ENCODE measurements at regions not wholly inside any gene's neighbourhood (a gene's known extent, or its start where the extent isn't known, plus 50 kb on each side); places are given as distances from the start of the nearest gene placed in this dataset.

- TF ChIP-seq, protein P1, sequence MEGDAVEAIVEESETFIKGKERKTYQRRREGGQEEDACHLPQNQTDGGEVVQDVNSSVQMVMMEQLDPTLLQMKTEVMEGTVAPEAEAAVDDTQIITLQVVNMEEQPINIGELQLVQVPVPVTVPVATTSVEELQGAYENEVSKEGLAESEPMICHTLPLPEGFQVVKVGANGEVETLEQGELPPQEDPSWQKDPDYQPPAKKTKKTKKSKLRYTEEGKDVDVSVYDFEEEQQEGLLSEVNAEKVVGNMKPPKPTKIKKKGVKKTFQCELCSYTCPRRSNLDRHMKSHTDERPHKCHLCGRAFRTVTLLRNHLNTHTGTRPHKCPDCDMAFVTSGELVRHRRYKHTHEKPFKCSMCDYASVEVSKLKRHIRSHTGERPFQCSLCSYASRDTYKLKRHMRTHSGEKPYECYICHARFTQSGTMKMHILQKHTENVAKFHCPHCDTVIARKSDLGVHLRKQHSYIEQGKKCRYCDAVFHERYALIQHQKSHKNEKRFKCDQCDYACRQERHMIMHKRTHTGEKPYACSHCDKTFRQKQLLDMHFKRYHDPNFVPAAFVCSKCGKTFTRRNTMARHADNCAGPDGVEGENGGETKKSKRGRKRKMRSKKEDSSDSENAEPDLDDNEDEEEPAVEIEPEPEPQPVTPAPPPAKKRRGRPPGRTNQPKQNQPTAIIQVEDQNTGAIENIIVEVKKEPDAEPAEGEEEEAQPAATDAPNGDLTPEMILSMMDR (IDR thresholded peaks at IDR 0.05), result no peak
- TF ChIP-seq POLR2A (IDR thresholded peaks at IDR 0.05), result no peak
Observed at GRCh38 chr2:145481334-145481922, 961.5 kb upstream of the ZEB2 start.
